ENCODE measurements at regions not wholly inside any gene's neighbourhood (a gene's known extent, or its start where the extent isn't known, plus 50 kb on each side); places are given as distances from the start of the nearest gene placed in this dataset.

GRCh38 chr4:160350944-160351343 lies 1248.1 kb downstream of the RAPGEF2 start:
- TF ChIP-seq REST (IDR thresholded peaks at IDR 0.05): no peak
- TF ChIP-seq CTCF (IDR thresholded peaks at IDR 0.05): no peak
- TF ChIP-seq MAX (IDR thresholded peaks at IDR 0.05): no peak
- TF ChIP-seq CEBPB (IDR thresholded peaks at IDR 0.05): no peak
- no peak for TF ChIP-seq SMC3 (IDR thresholded peaks at IDR 0.05)
- no peak for TF ChIP-seq NFE2L2 (conservative IDR thresholded peaks at IDR 0.05; ENCODE audit: low read length)
